T-cell (primary cell): ENCODE measurements at regions not wholly inside any gene's neighbourhood (a gene's known extent, or its start where the extent isn't known, plus 50 kb on each side); places are given as distances from the start of the nearest gene placed in this dataset.
"Not testable (repeated sequence)": the region's sequence is repeated elsewhere in the genome, so short reads cannot be mapped to it uniquely, and the experiment has no call there.

Source experiments
- ATAC-seq, 4 experiments: fragments of 200-7000 bp in 3 of 4; fragments of 150-1000 bp in 1 of 4; cut with Tn5 transposase; replicated peaks in 1 of 4; 1 replicate in 3 of 4; 2 replicates in 1 of 4; pipeline ENCODE4 v1.10.0; 2021; ENCODE audit warnings: moderate library complexity in 3 of 4, mild to moderate bottlenecking in 2 of 4, moderate number of reproducible peaks in 1 of 4
- CTCF ChIA-PET, 2 donors: fragments of 300-600 bp; sonication (Branson Sonifier 250); formaldehyde crosslinking; loops; one replicate each; lab custom pipeline; 2022; ENCODE audit warnings: antibody characterized with exemption in 2 of 2; lab: Charles Lee
- POLR2A ChIA-PET, 2 donors: fragments of 300-600 bp; sonication (Branson Sonifier 250); formaldehyde crosslinking; loops; one replicate each; lab custom pipeline; 2022; ENCODE audit warnings: antibody characterized with exemption in 2 of 2; lab: Charles Lee
- DNase-seq, 35 experiments: peaks; one replicate each; pipeline versions ENCODE4 v3.0.0 to v3.0.0-alpha.2; 2013 to 2023
- H3K27ac ChIP-seq: one replicate; pipeline ENCODE4 v1.5.1; 2013; ENCODE audit warnings: low read length
- H3K27me3 ChIP-seq, 2 experiments: replicated peaks in 1 of 2; 1 replicate in 1 of 2; 2 replicates in 1 of 2; pipeline versions ENCODE4 v1.6.1 to v1.7.0; 2013; ENCODE audit warnings: low read length in 1 of 2, mixed read lengths in 1 of 2; ENCODE audit not compliant: control insufficient read depth in 2 of 2, insufficient read depth in 2 of 2; ENCODE audit errors: extremely low read depth in 1 of 2
- H3K36me3 ChIP-seq, 2 donors: 1 replicate in 1 of 2; 2 replicates in 1 of 2; pipeline versions ENCODE4 v1.6.1 to v1.7.0; 2013; ENCODE audit warnings: low read length in 1 of 2; ENCODE audit not compliant: control insufficient read depth in 2 of 2, insufficient read depth in 1 of 2; ENCODE audit errors: extremely low read depth in 1 of 2
- H3K4me1 ChIP-seq, 2 experiments: 1 replicate in 1 of 2; 2 replicates in 1 of 2; pipeline versions ENCODE4 v1.6.1 to v1.7.0; 2013; ENCODE audit warnings: low read length in 2 of 2, mixed read lengths in 1 of 2; ENCODE audit not compliant: insufficient read depth in 2 of 2, control insufficient read depth in 1 of 2; ENCODE audit errors: extremely low read depth in 1 of 2
- H3K4me3 ChIP-seq, 2 donors: 1 replicate in 1 of 2; 2 replicates in 1 of 2; pipeline versions ENCODE4 v1.5.1 to v1.7.0; 2013; ENCODE audit warnings: mild to moderate bottlenecking in 2 of 2, low read length in 1 of 2, moderate library complexity in 1 of 2; ENCODE audit not compliant: control insufficient read depth in 1 of 2; ENCODE audit errors: extremely low read depth in 1 of 2
- H3K9me3 ChIP-seq: 2 replicates; pipeline ENCODE4 v1.7.0; 2013
- H3K27ac Mint-ChIP-seq, 2 donors: one replicate each; pipeline ENCODE4 v1.8.0; 2020 to 2021; ENCODE audit warnings: mild to moderate bottlenecking in 2 of 2, mixed read lengths in 2 of 2
- H3K27me3 Mint-ChIP-seq, 2 donors: one replicate each; pipeline ENCODE4 v1.8.0; 2021 to 2022; ENCODE audit warnings: mixed read lengths in 2 of 2
- H3K36me3 Mint-ChIP-seq: one replicate; pipeline ENCODE4 v1.8.0; 2021; ENCODE audit warnings: mixed read lengths
- H3K4me1 Mint-ChIP-seq, 3 donors: one replicate each; pipeline ENCODE4 v1.8.0; 2020 to 2022; ENCODE audit warnings: mixed read lengths in 3 of 3, mild to moderate bottlenecking in 1 of 3
- H3K4me3 Mint-ChIP-seq, 3 donors: one replicate each; pipeline ENCODE4 v1.8.0; 2020 to 2022; ENCODE audit warnings: mild to moderate bottlenecking in 3 of 3, mixed read lengths in 3 of 3, moderate library complexity in 3 of 3
- H3K9me3 Mint-ChIP-seq, 3 donors: one replicate each; pipeline ENCODE4 v1.8.0; 2020 to 2022; ENCODE audit warnings: mixed read lengths in 3 of 3
- WGBS: methylation state at CpG from one replicate; pipeline ENCODE4 v1.1.5; 2013; ENCODE audit warnings: missing lambda C conversion rate; ENCODE audit not compliant: insufficient coverage; 5-methylcytosine and 5-hydroxymethylcytosine counted together

- DNase-seq (no peak), ATAC-seq (no peak)
- Histone ChIP-seq H3K36me3 (no peaks in the 10 kb centered on the region), H3K4me3 (no peak overlapping the region), H3K27me3 (no peaks in the 10 kb centered on the region), H3K27ac (no peak overlapping the region), H3K4me1 (no peaks in the 10 kb centered on the region), H3K9me3 (no peaks in the 10 kb centered on the region)
- CTCF ChIA-PET, result no interaction called here
- no peak overlapping the region for H3K27ac Mint-ChIP-seq
- no peaks in the 10 kb centered on the region for H3K27me3 Mint-ChIP-seq
- H3K4me1 Mint-ChIP-seq, result no peaks in the 10 kb centered on the region
- peaks cover 0 to 17% (median 10%) of the 10 kb centered on the region in 3 donors for H3K9me3 Mint-ChIP-seq
- POLR2A ChIA-PET, result no interaction called here
- no peak overlapping the region for H3K4me3 Mint-ChIP-seq
- H3K36me3 Mint-ChIP-seq, result no peaks in the 10 kb centered on the region
- 44% methylated on average over 1 of the region's 7 CpGs for WGBS
Observed at GRCh38 chr7:80997841-80998240, 79.0 kb upstream of the SEMA3C start.

- H3K9me3 ChIP-seq, H3K4me3 Mint-ChIP-seq, H3K4me3 ChIP-seq, H3K27me3 ChIP-seq, H3K36me3 Mint-ChIP-seq, H3K36me3 ChIP-seq, POLR2A ChIA-PET, CTCF ChIA-PET, H3K27ac ChIP-seq, H3K4me1 Mint-ChIP-seq, H3K27me3 Mint-ChIP-seq, H3K4me1 ChIP-seq, ATAC-seq, DNase-seq, H3K27ac Mint-ChIP-seq: not testable (repeated sequence)
- peaks cover 0 to 17% (median 10%) of the 10 kb centered on the region in 3 donors for H3K9me3 Mint-ChIP-seq
- no CpG with 5 or more reads among the region's 2 CpGs for WGBS
Observed at GRCh38 chr7:80996236-80996635, 77.4 kb upstream of the SEMA3C start.

GRCh38 chr7:80991654-80992053, 72.8 kb upstream of the SEMA3C start:
- H3K36me3 Mint-ChIP-seq, result no peaks in the 10 kb centered on the region
- no peaks in the 10 kb centered on the region for H3K4me1 Mint-ChIP-seq
- peaks cover 2 to 11% (median 10%) of the 10 kb centered on the region in 3 donors for H3K9me3 Mint-ChIP-seq
- H3K4me3 Mint-ChIP-seq, result no peak overlapping the region
- no peak overlapping the region for H3K27ac Mint-ChIP-seq
- Histone ChIP-seq H3K4me3 (no peak overlapping the region), H3K27me3 (no peaks in the 10 kb centered on the region), H3K4me1 (no peaks in the 10 kb centered on the region), H3K36me3 (no peaks in the 10 kb centered on the region), H3K27ac (no peak overlapping the region), H3K9me3 (no peaks in the 10 kb centered on the region)
- no peak for ATAC-seq
- DNase-seq, result no peak
- 57% methylated on average over 2 of the region's 5 CpGs for WGBS
- ChIA-PET CTCF (no interaction called here), POLR2A (no interaction called here)
- no peaks in the 10 kb centered on the region for H3K27me3 Mint-ChIP-seq

- POLR2A ChIA-PET, result no interaction called here
Observed at GRCh38 chr7:80984619-80985018, 65.8 kb upstream of the SEMA3C start.

GRCh38 chr7:80981405-80981804, 62.6 kb upstream of the SEMA3C start:
- H3K27me3 Mint-ChIP-seq, result no peaks in the 10 kb centered on the region
- H3K27me3 ChIP-seq, result no peaks in the 10 kb centered on the region
- ChIA-PET POLR2A (no interaction called here), CTCF (no interaction called here)
- no peak for DNase-seq
- no peaks in the 10 kb centered on the region for H3K36me3 ChIP-seq
- H3K27ac ChIP-seq, result no peak overlapping the region
- H3K36me3 Mint-ChIP-seq, result no peaks in the 10 kb centered on the region
- H3K4me1 Mint-ChIP-seq, result no peaks in the 10 kb centered on the region
- no peak overlapping the region for H3K27ac Mint-ChIP-seq
- no peak for ATAC-seq
- H3K9me3 Mint-ChIP-seq, result peaks cover 3 to 14% (median 8%) of the 10 kb centered on the region in 3 donors
- no peak overlapping the region for H3K4me3 Mint-ChIP-seq
- no peaks in the 10 kb centered on the region for H3K4me1 ChIP-seq
- WGBS, result 100% methylated on average over 1 of the region's 3 CpGs
- H3K9me3 ChIP-seq, result no peaks in the 10 kb centered on the region
- H3K4me3 ChIP-seq, result no peak overlapping the region

More at GRCh38 chr7:80984619-80985018, 65.8 kb upstream of the SEMA3C start:
- Histone ChIP-seq H3K27me3 (no peaks in the 10 kb centered on the region), H3K27ac (no peak overlapping the region), H3K4me1 (no peaks in the 10 kb centered on the region), H3K36me3 (no peaks in the 10 kb centered on the region), H3K4me3 (no peak overlapping the region), H3K9me3 (no peaks in the 10 kb centered on the region)
- DNase-seq (no peak), ATAC-seq (no peak)
- WGBS, result no CpG with 5 or more reads among the region's 1 CpG
- peaks cover 0 to 16% (median 5%) of the 10 kb centered on the region in 3 donors for H3K9me3 Mint-ChIP-seq
- H3K27me3 Mint-ChIP-seq, result no peaks in the 10 kb centered on the region
- H3K4me3 Mint-ChIP-seq, result no peak overlapping the region
- no peak overlapping the region for H3K27ac Mint-ChIP-seq
- CTCF ChIA-PET, result no interaction called here
- H3K4me1 Mint-ChIP-seq, result no peaks in the 10 kb centered on the region
- H3K36me3 Mint-ChIP-seq, result no peaks in the 10 kb centered on the region

GRCh38 chr7:80977751-80978150, 58.9 kb upstream of the SEMA3C start:
- no peaks in the 10 kb centered on the region for H3K36me3 ChIP-seq
- POLR2A ChIA-PET, result no interaction called here
- no CpG with 5 or more reads among the region's 1 CpG for WGBS

More at GRCh38 chr7:80977751-80978150, 58.9 kb upstream of the SEMA3C start:
- no peak overlapping the region for H3K27ac Mint-ChIP-seq
- DNase-seq, result no peak
- ATAC-seq, result no peak
- no peaks in the 10 kb centered on the region for H3K36me3 Mint-ChIP-seq
- Histone ChIP-seq H3K27me3 (no peaks in the 10 kb centered on the region), H3K9me3 (no peaks in the 10 kb centered on the region), H3K27ac (no peak overlapping the region), H3K4me3 (no peak overlapping the region), H3K4me1 (no peaks in the 10 kb centered on the region)
- H3K4me3 Mint-ChIP-seq, result no peak overlapping the region
- CTCF ChIA-PET, result interaction anchor here in 1 of 2 donors (0.7 kb wide), 1 partner anchor 139 kb away, joined by 8 read pairs; no protein-coding TSS in a partner anchor
- no peaks in the 10 kb centered on the region for H3K27me3 Mint-ChIP-seq
- H3K9me3 Mint-ChIP-seq, result peaks cover 8 to 14% (median 14%) of the 10 kb centered on the region in 3 donors
- H3K4me1 Mint-ChIP-seq, result no peaks in the 10 kb centered on the region
